DND-41 (cell line): ENCODE measurements at regions not wholly inside any gene's neighbourhood (a gene's known extent, or its start where the extent isn't known, plus 50 kb on each side); places are given as distances from the start of the nearest gene placed in this dataset.
A peak's percentile ranks its signal among the peaks of the same experiment; 100 is the strongest.
"Not testable (repeated sequence)": the region's sequence is repeated elsewhere in the genome, so short reads cannot be mapped to it uniquely, and the experiment has no call there.

ENCODE experiments used
- ATAC-seq: fragments of 200-7000 bp; cut with Tn5 transposase; 3 replicates; pipeline ENCODE4 v1.9.1; 2021; ENCODE audit warnings: low read depth; ENCODE audit not compliant: insufficient read depth
- DNase-seq: peaks from one replicate; pipeline ENCODE4 v3.0.0-alpha.2; 2020
- H2AFZ ChIP-seq: 2 replicates; pipeline ENCODE4 v1.6.0; 2012; ENCODE audit warnings: low read depth, low read length
- H3K27ac ChIP-seq: 2 replicates; pipeline ENCODE4 v1.5.1; 2012; ENCODE audit warnings: low read length, inconsistent platforms
- H3K27me3 ChIP-seq: fragments of 200-600 bp; sonication (generic); 2 replicates; pipeline ENCODE4 v1.6.0; 2012; ENCODE audit warnings: low read length, mild to moderate bottlenecking, inconsistent platforms; ENCODE audit not compliant: insufficient read depth, poor library complexity
- H3K36me3 ChIP-seq: 2 replicates; pipeline ENCODE4 v1.5.1; 2012; ENCODE audit warnings: low read length, inconsistent platforms; ENCODE audit not compliant: insufficient read depth
- H3K4me1 ChIP-seq: 2 replicates; pipeline ENCODE4 v1.5.1; 2012; ENCODE audit warnings: mild to moderate bottlenecking, low read length; ENCODE audit not compliant: insufficient read depth
- H3K4me2 ChIP-seq: 2 replicates; pipeline ENCODE4 v1.6.0; 2012; ENCODE audit warnings: mild to moderate bottlenecking, moderate library complexity, low read length, inconsistent platforms; ENCODE audit not compliant: insufficient read depth
- H3K4me3 ChIP-seq, 2 experiments: fragments of 200-600 bp in 1 of 2; shearing (Covaris generic) in 1 of 2; 2 replicates each; pipeline ENCODE4 v1.5.1; 2012 to 2016; ENCODE audit warnings: inconsistent platforms in 2 of 2, low read length in 2 of 2, mild to moderate bottlenecking in 2 of 2, low read depth in 1 of 2, moderate library complexity in 1 of 2
- H3K79me2 ChIP-seq: 2 replicates; pipeline ENCODE4 v1.6.0; 2012; ENCODE audit warnings: low read length, inconsistent platforms; ENCODE audit not compliant: insufficient read depth
- H3K9ac ChIP-seq: 2 replicates; pipeline ENCODE4 v1.6.0; 2012; ENCODE audit warnings: low read depth, mild to moderate bottlenecking, inconsistent platforms, low read length, moderate library complexity
- H3K9me3 ChIP-seq: 2 replicates; pipeline ENCODE4 v1.5.1; 2012; ENCODE audit warnings: low read length, moderate library complexity, mild to moderate bottlenecking, inconsistent platforms; ENCODE audit not compliant: insufficient read depth, severe bottlenecking
- H4K20me1 ChIP-seq: 2 replicates; pipeline ENCODE4 v1.6.0; 2012; ENCODE audit warnings: low read length; ENCODE audit not compliant: insufficient read depth
- EZH2 ChIP-seq: IDR thresholded peaks from 3 replicates; pipeline ENCODE4 v1.6.1; 2012; ENCODE audit warnings: borderline replicate concordance, low read depth, mild to moderate bottlenecking, moderate library complexity, low read length, inconsistent platforms; ENCODE audit not compliant: severe bottlenecking
- TF ChIP-seq, protein P1 (sequence below): IDR thresholded peaks from 2 replicates; pipeline ENCODE4 v1.5.1; 2012; ENCODE audit warnings: borderline replicate concordance, low read length, moderate library complexity, mild to moderate bottlenecking; ENCODE audit not compliant: poor library complexity, severe bottlenecking; ENCODE audit errors: extremely low read depth

DNA sequence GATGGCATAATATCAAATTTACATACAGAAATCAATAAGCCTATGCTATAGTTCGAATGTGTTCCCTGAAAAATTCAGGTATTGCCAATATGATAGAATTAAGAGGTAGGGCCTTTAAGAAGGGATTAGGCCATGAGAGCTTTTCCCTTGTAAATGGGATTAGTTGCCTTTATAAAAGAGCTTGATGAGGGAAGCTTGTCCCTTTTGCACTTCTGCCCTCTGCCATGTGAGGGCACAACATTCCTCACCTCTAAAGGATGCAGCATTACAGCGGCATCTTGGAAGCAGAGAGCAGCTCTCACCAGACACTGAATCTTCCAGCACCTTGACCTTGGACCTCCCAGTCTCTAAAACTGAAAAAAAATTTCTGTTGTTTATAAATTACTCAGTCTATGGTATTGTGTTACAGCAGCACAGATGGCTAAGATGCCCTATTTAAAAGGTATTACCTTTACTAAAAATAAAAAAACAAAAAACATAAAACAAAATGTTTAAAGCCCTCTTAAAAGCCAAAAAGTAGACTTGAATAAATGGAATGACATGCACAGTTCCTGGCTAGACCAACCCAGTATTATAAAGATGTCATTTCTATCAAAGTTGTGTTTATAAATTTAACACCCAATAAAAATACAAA, 909.6 kb downstream of the REEP3 start:
- no peak overlapping the region for H2AFZ ChIP-seq
- H3K27ac ChIP-seq, result no peak overlapping the region
- no peaks in the 10 kb centered on the region for H3K36me3 ChIP-seq
- no peaks in the 10 kb centered on the region for H4K20me1 ChIP-seq
- no peak overlapping the region for H3K4me3 ChIP-seq
- no peaks in the 10 kb centered on the region for H3K79me2 ChIP-seq
- TF ChIP-seq, protein P1, sequence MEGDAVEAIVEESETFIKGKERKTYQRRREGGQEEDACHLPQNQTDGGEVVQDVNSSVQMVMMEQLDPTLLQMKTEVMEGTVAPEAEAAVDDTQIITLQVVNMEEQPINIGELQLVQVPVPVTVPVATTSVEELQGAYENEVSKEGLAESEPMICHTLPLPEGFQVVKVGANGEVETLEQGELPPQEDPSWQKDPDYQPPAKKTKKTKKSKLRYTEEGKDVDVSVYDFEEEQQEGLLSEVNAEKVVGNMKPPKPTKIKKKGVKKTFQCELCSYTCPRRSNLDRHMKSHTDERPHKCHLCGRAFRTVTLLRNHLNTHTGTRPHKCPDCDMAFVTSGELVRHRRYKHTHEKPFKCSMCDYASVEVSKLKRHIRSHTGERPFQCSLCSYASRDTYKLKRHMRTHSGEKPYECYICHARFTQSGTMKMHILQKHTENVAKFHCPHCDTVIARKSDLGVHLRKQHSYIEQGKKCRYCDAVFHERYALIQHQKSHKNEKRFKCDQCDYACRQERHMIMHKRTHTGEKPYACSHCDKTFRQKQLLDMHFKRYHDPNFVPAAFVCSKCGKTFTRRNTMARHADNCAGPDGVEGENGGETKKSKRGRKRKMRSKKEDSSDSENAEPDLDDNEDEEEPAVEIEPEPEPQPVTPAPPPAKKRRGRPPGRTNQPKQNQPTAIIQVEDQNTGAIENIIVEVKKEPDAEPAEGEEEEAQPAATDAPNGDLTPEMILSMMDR, result peak; percentile 31
- no peak for TF ChIP-seq EZH2
- H3K4me2 ChIP-seq, result no peak overlapping the region
- DNase-seq (no peak), ATAC-seq (no peak)
- H3K27me3 ChIP-seq, result no peaks in the 10 kb centered on the region
- H3K9me3 ChIP-seq, result no peaks in the 10 kb centered on the region
- H3K4me1 ChIP-seq, result no peaks in the 10 kb centered on the region
- H3K9ac ChIP-seq, result no peak overlapping the region

DNA sequence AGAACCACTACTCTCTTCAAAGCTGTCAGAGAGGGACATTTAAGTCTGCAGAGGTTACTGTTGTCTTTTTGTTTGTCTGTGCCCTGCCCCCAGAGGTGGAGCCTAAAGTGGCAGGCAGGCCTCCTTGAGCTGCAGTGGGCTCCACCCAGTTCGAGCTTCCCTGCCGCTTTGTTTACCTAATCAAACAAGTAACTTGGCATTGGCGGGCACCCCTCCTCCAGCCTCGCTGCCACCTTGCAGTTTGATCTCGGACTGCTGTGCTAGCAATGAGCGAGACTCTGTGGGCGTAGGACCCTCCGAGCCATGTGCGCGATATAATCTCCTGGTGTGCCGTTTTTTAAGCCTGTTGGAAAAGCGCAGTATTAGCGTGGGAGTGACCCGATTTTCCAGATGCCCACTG, 920.7 kb downstream of the REEP3 start:
- not testable (repeated sequence) for H3K4me3 ChIP-seq, ATAC-seq, H2AFZ ChIP-seq, H3K9me3 ChIP-seq, H3K9ac ChIP-seq, H3K36me3 ChIP-seq, H3K27ac ChIP-seq, DNase-seq, H3K4me2 ChIP-seq, H3K79me2 ChIP-seq, H3K4me1 ChIP-seq, H4K20me1 ChIP-seq, H3K27me3 ChIP-seq

DNA sequence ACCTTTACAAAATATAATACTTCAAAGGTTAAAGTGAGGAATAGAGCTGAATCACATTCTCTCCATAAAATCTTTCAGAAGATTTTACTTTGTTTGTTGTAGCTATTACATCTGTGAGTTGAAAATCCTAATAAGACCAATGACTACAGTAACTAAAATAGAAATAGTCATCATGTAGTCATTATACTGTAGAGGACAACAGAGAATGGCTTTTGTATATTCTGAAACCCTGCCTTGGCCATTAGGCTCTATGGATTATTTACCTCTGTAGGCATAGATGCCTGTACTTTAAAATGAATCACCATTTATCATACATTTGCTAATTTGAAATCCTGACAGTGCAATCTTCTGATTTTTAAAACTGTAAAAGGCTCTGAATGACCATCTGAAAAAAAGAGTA, 923.0 kb downstream of the REEP3 start:
- no peak for TF ChIP-seq EZH2
- TF ChIP-seq, protein P1, result no peak
- H3K27ac ChIP-seq, result no peak overlapping the region
- no peaks in the 10 kb centered on the region for H3K79me2 ChIP-seq
- ATAC-seq (no peak), DNase-seq (no peak)
- H3K4me2 ChIP-seq, result no peak overlapping the region
- no peaks in the 10 kb centered on the region for H3K4me1 ChIP-seq
- no peak overlapping the region for H2AFZ ChIP-seq
- no peaks in the 10 kb centered on the region for H3K36me3 ChIP-seq
- H3K9me3 ChIP-seq, result no peaks in the 10 kb centered on the region
- no peaks in the 10 kb centered on the region for H4K20me1 ChIP-seq
- no peak overlapping the region for H3K9ac ChIP-seq
- H3K4me3 ChIP-seq, result no peak overlapping the region
- no peaks in the 10 kb centered on the region for H3K27me3 ChIP-seq

DNA sequence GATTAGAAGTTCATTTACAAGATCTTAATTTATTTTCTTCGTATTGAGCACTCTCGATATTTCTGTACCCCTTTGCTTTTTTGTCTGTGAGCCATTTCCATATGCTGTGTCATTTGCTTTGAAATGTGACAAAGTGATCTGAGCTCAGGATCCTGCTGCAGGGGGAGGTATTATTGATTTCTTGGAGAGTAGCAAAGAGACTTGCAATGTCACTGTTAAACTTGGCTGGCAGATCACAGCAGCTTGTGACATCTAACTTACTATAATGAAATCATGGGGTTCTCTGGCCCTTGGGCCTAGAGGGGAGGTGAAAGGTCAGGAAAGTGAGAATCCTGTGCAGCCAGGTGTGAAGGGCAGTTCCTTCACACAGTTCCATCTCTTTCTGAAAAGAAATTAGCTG, 923.4 kb downstream of the REEP3 start:
- no peaks in the 10 kb centered on the region for H3K79me2 ChIP-seq
- H3K9ac ChIP-seq, result no peak overlapping the region
- DNase-seq (no peak), ATAC-seq (no peak)
- H3K4me3 ChIP-seq, result no peak overlapping the region
- no peaks in the 10 kb centered on the region for H3K4me1 ChIP-seq
- H3K27ac ChIP-seq, result no peak overlapping the region
- no peaks in the 10 kb centered on the region for H4K20me1 ChIP-seq
- H3K36me3 ChIP-seq, result no peaks in the 10 kb centered on the region
- no peak for TF ChIP-seq EZH2
- TF ChIP-seq, protein P1, result no peak
- no peak overlapping the region for H2AFZ ChIP-seq
- H3K27me3 ChIP-seq, result no peaks in the 10 kb centered on the region
- H3K9me3 ChIP-seq, result no peaks in the 10 kb centered on the region
- no peak overlapping the region for H3K4me2 ChIP-seq
